ENCODE measurements at regions not wholly inside any gene's neighbourhood (a gene's known extent, or its start where the extent isn't known, plus 50 kb on each side); places are given as distances from the start of the nearest gene placed in this dataset.

DNA sequence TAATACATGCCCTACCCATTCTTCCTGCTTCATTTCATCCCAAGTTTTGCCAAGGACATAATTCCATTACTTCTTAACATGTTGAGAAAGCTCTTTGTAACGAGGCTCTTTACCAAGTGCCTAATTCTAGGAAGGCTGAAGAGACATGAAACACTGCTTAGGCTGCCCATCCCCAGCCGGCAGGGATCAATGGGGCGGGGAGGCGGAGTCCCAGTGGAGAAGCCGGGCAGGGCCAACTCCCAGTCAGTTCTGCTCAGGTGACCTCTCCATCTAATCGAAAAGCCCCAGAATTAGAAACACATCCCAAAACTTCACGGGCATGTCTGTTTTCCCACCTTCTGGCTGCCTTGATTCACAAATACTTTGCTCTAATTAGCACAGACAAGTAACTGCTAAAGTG, 89.5 kb upstream of the LYZL1 start (continued):
- TF ChIP-seq, protein P1, sequence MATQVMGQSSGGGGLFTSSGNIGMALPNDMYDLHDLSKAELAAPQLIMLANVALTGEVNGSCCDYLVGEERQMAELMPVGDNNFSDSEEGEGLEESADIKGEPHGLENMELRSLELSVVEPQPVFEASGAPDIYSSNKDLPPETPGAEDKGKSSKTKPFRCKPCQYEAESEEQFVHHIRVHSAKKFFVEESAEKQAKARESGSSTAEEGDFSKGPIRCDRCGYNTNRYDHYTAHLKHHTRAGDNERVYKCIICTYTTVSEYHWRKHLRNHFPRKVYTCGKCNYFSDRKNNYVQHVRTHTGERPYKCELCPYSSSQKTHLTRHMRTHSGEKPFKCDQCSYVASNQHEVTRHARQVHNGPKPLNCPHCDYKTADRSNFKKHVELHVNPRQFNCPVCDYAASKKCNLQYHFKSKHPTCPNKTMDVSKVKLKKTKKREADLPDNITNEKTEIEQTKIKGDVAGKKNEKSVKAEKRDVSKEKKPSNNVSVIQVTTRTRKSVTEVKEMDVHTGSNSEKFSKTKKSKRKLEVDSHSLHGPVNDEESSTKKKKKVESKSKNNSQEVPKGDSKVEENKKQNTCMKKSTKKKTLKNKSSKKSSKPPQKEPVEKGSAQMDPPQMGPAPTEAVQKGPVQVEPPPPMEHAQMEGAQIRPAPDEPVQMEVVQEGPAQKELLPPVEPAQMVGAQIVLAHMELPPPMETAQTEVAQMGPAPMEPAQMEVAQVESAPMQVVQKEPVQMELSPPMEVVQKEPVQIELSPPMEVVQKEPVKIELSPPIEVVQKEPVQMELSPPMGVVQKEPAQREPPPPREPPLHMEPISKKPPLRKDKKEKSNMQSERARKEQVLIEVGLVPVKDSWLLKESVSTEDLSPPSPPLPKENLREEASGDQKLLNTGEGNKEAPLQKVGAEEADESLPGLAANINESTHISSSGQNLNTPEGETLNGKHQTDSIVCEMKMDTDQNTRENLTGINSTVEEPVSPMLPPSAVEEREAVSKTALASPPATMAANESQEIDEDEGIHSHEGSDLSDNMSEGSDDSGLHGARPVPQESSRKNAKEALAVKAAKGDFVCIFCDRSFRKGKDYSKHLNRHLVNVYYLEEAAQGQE (IDR thresholded peaks at IDR 0.05; ENCODE audit: unreplicated experiment): no peak
- TF ChIP-seq EZH2 (IDR thresholded peaks at IDR 0.05; ENCODE audit: low read depth, unreplicated experiment) (no peak), POLR2AphosphoS5 (IDR thresholded peaks at IDR 0.05; ENCODE audit: low read depth) (no peak), CREB1 (CRISPR knock-in tag; IDR thresholded peaks at IDR 0.05; ENCODE audit: low read depth) (no peak), STAT1 (IDR thresholded peaks at IDR 0.05; ENCODE audit: unreplicated experiment) (no peak)
- TF ChIP-seq, protein P2, sequence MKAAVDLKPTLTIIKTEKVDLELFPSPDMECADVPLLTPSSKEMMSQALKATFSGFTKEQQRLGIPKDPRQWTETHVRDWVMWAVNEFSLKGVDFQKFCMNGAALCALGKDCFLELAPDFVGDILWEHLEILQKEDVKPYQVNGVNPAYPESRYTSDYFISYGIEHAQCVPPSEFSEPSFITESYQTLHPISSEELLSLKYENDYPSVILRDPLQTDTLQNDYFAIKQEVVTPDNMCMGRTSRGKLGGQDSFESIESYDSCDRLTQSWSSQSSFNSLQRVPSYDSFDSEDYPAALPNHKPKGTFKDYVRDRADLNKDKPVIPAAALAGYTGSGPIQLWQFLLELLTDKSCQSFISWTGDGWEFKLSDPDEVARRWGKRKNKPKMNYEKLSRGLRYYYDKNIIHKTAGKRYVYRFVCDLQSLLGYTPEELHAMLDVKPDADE (IDR thresholded peaks at IDR 0.05): no peak
- TF ChIP-seq, protein P3, sequence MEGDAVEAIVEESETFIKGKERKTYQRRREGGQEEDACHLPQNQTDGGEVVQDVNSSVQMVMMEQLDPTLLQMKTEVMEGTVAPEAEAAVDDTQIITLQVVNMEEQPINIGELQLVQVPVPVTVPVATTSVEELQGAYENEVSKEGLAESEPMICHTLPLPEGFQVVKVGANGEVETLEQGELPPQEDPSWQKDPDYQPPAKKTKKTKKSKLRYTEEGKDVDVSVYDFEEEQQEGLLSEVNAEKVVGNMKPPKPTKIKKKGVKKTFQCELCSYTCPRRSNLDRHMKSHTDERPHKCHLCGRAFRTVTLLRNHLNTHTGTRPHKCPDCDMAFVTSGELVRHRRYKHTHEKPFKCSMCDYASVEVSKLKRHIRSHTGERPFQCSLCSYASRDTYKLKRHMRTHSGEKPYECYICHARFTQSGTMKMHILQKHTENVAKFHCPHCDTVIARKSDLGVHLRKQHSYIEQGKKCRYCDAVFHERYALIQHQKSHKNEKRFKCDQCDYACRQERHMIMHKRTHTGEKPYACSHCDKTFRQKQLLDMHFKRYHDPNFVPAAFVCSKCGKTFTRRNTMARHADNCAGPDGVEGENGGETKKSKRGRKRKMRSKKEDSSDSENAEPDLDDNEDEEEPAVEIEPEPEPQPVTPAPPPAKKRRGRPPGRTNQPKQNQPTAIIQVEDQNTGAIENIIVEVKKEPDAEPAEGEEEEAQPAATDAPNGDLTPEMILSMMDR (conservative IDR thresholded peaks at IDR 0.05; ENCODE audit: low read depth in 2 of 2): no peak

DNA sequence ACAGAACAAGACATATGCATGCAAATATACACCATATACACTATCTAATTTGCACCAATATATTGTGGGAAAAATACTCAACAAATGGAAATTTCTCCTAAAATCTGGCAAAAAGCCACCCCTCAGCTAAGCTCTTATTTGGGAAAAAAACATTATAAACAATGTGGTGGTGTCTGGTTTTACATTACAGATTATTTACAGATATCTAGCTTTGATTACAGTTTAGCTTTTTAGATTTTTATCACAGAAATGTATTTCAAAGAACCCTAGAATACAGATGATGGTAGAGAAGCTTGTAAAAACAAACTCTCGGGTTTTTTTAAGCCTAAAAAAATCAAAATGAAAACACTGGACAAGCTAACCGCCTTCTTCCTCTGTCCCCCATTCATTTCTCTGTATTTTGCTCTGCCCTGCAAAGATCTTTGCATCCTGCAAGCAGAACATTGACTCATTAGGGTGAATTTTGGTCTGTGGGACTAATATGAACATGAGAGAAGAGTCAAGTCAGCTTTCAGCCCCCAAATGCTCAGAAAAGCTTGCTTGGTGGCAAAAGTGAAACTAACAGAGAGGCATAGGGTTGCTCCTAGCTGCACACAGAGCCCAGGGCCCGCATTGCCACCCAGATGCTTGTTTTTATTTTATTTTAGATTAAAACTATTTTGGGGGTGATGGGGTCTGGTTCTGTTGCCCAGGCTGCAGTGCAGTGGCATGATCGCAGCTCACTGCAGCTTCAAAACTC, 88.8 kb upstream of the LYZL1 start:
- H3K4me1 ChIP-seq (ENCODE audit: insufficient read depth): peaks cover 9% of the 10 kb centered on the region
- H4K20me1 ChIP-seq (replicated peaks; ENCODE audit: insufficient read depth): no peaks in the 10 kb centered on the region
- no peaks in the 10 kb centered on the region for H3K9me2 ChIP-seq (ENCODE audit: insufficient read depth)
- H2AFZ ChIP-seq: peak overlapping the region; percentile 96
- DNase-seq (ENCODE audit: low spot score) (no peak), ATAC-seq (no peak)
- Mint-ChIP-seq H3K27me3 (ENCODE audit: insufficient read depth, low read depth, poor library complexity) (peaks cover 2% of the 10 kb centered on the region), H3K4me1 (peaks cover 24% of the 10 kb centered on the region), H3K4me3 (no peak overlapping the region), H3K27ac (no peak overlapping the region), H3K36me3 (ENCODE audit: low read depth) (no peaks in the 10 kb centered on the region), H3K9me3 (no peaks in the 10 kb centered on the region)
- H3K27me3 ChIP-seq (ENCODE audit: insufficient read depth): no peaks in the 10 kb centered on the region
- no peaks in the 10 kb centered on the region for H3F3A ChIP-seq (replicated peaks; ENCODE audit: low read depth)
- no peaks in the 10 kb centered on the region for H3K79me2 ChIP-seq (replicated peaks; ENCODE audit: insufficient read depth)
- H3K4me3 ChIP-seq: no peak overlapping the region
- no peak overlapping the region for H3K27ac ChIP-seq (ENCODE audit: low read depth)
- no peaks in the 10 kb centered on the region for H3K36me3 ChIP-seq (ENCODE audit: insufficient read depth)
- no peak overlapping the region for H3K4me2 ChIP-seq
- TF ChIP-seq JUNB (IDR thresholded peaks at IDR 0.05; ENCODE audit: unreplicated experiment) (no peak), EZH2 (IDR thresholded peaks at IDR 0.05; ENCODE audit: low read depth, unreplicated experiment) (no peak), CREB1 (CRISPR knock-in tag; IDR thresholded peaks at IDR 0.05; ENCODE audit: low read depth) (no peak), EZH2phosphoT487 (IDR thresholded peaks at IDR 0.05; ENCODE audit: unreplicated experiment) (no peak)
- TF ChIP-seq, protein P1 (IDR thresholded peaks at IDR 0.05; ENCODE audit: unreplicated experiment): no peak
- TF ChIP-seq, protein P3 (conservative IDR thresholded peaks at IDR 0.05; ENCODE audit: low read depth in 2 of 2): no peak
- TF ChIP-seq, protein P2 (IDR thresholded peaks at IDR 0.05): no peak

All from GM23338 (cell line).